MM.1S (cell line): ENCODE measurements at regions not wholly inside any gene's neighbourhood (a gene's known extent, or its start where the extent isn't known, plus 50 kb on each side); places are given as distances from the start of the nearest gene placed in this dataset.

Experiments used
- DNase-seq: peaks from one replicate; pipeline ENCODE4 v3.0.0-alpha.2; 2015
- H2AFZ ChIP-seq: fragments of 300-600 bp; sonication (generic); 2 replicates; pipeline ENCODE4 v1.6.0; 2016; ENCODE audit warnings: antibody characterized with exemption, low read length
- H3F3A ChIP-seq: fragments of 300-600 bp; sonication (generic); 2 replicates; pipeline ENCODE4 v1.6.1; 2016; ENCODE audit warnings: mild to moderate bottlenecking, antibody characterized with exemption, low read length, moderate library complexity, mixed read lengths; ENCODE audit not compliant: insufficient read depth
- H3K27ac ChIP-seq: fragments of 300-600 bp; sonication (generic); 2 replicates; pipeline ENCODE4 v1.5.1; 2016; ENCODE audit warnings: mild to moderate bottlenecking, low read length
- H3K27me3 ChIP-seq: fragments of 300-600 bp; sonication (generic); replicated peaks from 2 replicates; pipeline ENCODE4 v1.6.0; 2016; ENCODE audit warnings: low read length; ENCODE audit not compliant: insufficient read depth
- H3K36me3 ChIP-seq: fragments of 300-600 bp; sonication (generic); replicated peaks from 2 replicates; pipeline ENCODE4 v1.6.1; 2016; ENCODE audit warnings: mild to moderate bottlenecking, low read length, mixed read lengths; ENCODE audit not compliant: insufficient read depth
- H3K4me1 ChIP-seq: fragments of 300-600 bp; sonication (generic); 2 replicates; pipeline ENCODE4 v1.6.1; 2016; ENCODE audit warnings: low read length, mixed read lengths
- H3K4me2 ChIP-seq: fragments of 300-600 bp; sonication (generic); 2 replicates; pipeline ENCODE4 v1.6.0; 2016; ENCODE audit warnings: low read depth, low read length
- H3K4me3 ChIP-seq: fragments of 300-600 bp; sonication (generic); 2 replicates; pipeline ENCODE4 v1.5.1; 2016; ENCODE audit warnings: low read length, mixed read lengths
- H3K79me2 ChIP-seq: fragments of 300-600 bp; sonication (generic); 2 replicates; pipeline ENCODE4 v1.6.1; 2016; ENCODE audit warnings: mixed run types, low read length, mixed read lengths
- H3K9ac ChIP-seq: fragments of 300-600 bp; sonication (generic); 2 replicates; pipeline ENCODE4 v1.6.1; 2016; ENCODE audit warnings: low read length, mixed read lengths
- H3K9me2 ChIP-seq: fragments of 300-600 bp; sonication (generic); replicated peaks from 2 replicates; pipeline ENCODE4 v1.6.1; 2016; ENCODE audit warnings: mild to moderate bottlenecking, low read length, mixed read lengths; ENCODE audit not compliant: insufficient read depth
- H3K9me3 ChIP-seq: fragments of 300-600 bp; sonication (generic); replicated peaks from 2 replicates; pipeline ENCODE4 v1.6.1; 2016; ENCODE audit warnings: mild to moderate bottlenecking, low read length, mixed read lengths; ENCODE audit not compliant: insufficient read depth
- H4K20me1 ChIP-seq: fragments of 300-600 bp; sonication (generic); 2 replicates; pipeline ENCODE4 v1.6.1; 2016; ENCODE audit warnings: mild to moderate bottlenecking, low read length, moderate library complexity, mixed read lengths; ENCODE audit not compliant: insufficient read depth
- EZH2 ChIP-seq: fragments of 300-600 bp; sonication (generic); optimal IDR thresholded peaks from 2 replicates; pipeline ENCODE3; 2017; ENCODE audit warnings: low read depth, mild to moderate bottlenecking, antibody characterized with exemption, low read length, mixed read lengths
- EZH2phosphoT487 ChIP-seq: fragments of 300-600 bp; sonication (generic); IDR thresholded peaks from 2 replicates; pipeline ENCODE4 v1.6.1; 2018; ENCODE audit warnings: antibody characterized with exemption, low read length
- TF ChIP-seq, protein P1 (sequence below): fragments of 300-600 bp; sonication (generic); IDR thresholded peaks from 2 replicates; pipeline ENCODE4 v1.5.1; 2016; ENCODE audit warnings: antibody characterized with exemption, low read length, mixed read lengths

DNA sequence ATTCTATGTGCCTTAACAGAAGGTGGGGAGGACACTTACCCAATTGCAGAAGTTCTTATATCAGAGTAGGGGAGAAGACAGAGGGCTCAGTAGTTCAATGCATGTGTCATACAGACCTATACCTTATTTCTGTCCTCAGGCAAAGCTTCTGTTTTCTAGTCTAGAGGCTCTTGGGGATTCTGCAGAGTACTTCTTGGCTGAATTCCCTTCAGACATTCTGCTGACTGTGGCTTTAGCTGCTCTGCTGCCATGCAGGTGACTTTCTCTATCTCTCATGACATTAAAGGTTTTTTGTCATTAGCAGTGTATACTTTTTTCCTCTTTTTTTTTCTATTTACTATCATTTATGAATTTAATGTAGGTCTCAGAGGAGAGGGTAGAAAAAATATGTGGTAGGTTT lies 172.8 kb upstream of the PLSCR5 start:
- no peak overlapping the region for H3K4me2 ChIP-seq
- TF ChIP-seq EZH2phosphoT487 (no peak), EZH2 (no peak)
- TF ChIP-seq, protein P1, sequence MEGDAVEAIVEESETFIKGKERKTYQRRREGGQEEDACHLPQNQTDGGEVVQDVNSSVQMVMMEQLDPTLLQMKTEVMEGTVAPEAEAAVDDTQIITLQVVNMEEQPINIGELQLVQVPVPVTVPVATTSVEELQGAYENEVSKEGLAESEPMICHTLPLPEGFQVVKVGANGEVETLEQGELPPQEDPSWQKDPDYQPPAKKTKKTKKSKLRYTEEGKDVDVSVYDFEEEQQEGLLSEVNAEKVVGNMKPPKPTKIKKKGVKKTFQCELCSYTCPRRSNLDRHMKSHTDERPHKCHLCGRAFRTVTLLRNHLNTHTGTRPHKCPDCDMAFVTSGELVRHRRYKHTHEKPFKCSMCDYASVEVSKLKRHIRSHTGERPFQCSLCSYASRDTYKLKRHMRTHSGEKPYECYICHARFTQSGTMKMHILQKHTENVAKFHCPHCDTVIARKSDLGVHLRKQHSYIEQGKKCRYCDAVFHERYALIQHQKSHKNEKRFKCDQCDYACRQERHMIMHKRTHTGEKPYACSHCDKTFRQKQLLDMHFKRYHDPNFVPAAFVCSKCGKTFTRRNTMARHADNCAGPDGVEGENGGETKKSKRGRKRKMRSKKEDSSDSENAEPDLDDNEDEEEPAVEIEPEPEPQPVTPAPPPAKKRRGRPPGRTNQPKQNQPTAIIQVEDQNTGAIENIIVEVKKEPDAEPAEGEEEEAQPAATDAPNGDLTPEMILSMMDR: no peak
- H3K4me1 ChIP-seq: no peaks in the 10 kb centered on the region
- H3K79me2 ChIP-seq: no peaks in the 10 kb centered on the region
- no peaks in the 10 kb centered on the region for H3K9me2 ChIP-seq
- no peaks in the 10 kb centered on the region for H3F3A ChIP-seq
- H2AFZ ChIP-seq: no peak overlapping the region
- H3K9me3 ChIP-seq: no peaks in the 10 kb centered on the region
- H4K20me1 ChIP-seq: no peaks in the 10 kb centered on the region
- H3K27me3 ChIP-seq: no peaks in the 10 kb centered on the region
- no peak overlapping the region for H3K4me3 ChIP-seq
- H3K27ac ChIP-seq: no peak overlapping the region
- no peak for DNase-seq
- H3K36me3 ChIP-seq: no peaks in the 10 kb centered on the region
- no peak overlapping the region for H3K9ac ChIP-seq

DNA sequence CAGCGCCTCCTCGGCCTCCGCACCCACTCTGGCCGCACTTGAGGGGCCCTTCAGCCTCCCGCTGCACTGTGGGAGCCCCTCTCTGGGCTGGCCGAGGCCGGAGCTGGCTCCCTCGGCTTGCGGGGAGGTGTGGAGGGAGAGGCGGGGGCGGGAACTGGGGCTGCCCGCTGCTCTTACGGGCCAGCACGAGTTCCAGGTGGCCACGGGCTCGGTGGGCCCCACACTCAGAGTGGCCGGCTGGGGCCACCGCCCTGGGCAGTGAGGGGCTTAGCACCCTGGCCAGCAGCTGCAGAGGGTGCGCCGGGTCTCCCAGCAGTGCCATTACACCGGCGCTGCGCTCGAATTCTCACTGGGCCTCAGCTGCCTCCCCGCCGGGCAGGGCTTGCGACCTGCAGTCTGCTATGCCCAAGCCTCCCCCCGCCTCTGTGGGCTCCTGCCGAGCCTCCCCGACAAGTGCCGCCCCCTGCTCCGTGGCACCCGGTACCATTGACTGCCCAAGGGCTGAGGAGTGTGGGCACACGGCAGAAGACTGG lies 167.1 kb upstream of the PLSCR5 start:
- DNase-seq: no peak
- Histone ChIP-seq H3K4me3 (no peak overlapping the region), H3K4me2 (no peak overlapping the region), H3K9me2 (no peaks in the 10 kb centered on the region), H3K9me3 (no peaks in the 10 kb centered on the region), H2AFZ (no peak overlapping the region), H3K9ac (no peak overlapping the region), H3K4me1 (no peaks in the 10 kb centered on the region), H4K20me1 (no peaks in the 10 kb centered on the region), H3K36me3 (no peaks in the 10 kb centered on the region), H3F3A (no peaks in the 10 kb centered on the region), H3K27me3 (no peaks in the 10 kb centered on the region), H3K27ac (no peak overlapping the region), H3K79me2 (no peaks in the 10 kb centered on the region)
- TF ChIP-seq, protein P1: no peak
- TF ChIP-seq EZH2phosphoT487 (no peak), EZH2 (no peak)

DNA sequence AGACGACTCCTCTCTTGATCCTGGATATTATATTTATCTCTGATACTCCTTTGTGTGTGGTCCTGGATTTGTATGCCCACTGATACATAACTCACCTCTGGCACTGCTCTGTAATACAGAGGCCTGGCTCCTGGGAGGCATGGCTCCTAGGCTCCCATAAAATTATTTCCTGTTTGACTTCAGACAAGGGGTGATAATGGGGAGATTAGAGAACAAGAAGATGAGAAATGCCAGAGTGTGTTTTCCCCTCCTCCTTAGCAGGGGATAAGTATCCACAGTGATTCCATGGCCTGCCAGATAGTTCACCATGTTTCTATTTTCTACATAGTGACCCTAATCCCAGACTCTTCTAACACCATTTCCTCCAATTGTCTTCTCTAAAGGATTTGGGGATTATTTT lies 165.7 kb upstream of the PLSCR5 start:
- TF ChIP-seq EZH2 (no peak), EZH2phosphoT487 (no peak)
- TF ChIP-seq, protein P1: no peak
- H3K4me3 ChIP-seq: no peak overlapping the region
- no peaks in the 10 kb centered on the region for H3K27me3 ChIP-seq
- H3F3A ChIP-seq: no peaks in the 10 kb centered on the region
- no peaks in the 10 kb centered on the region for H3K9me3 ChIP-seq
- H3K36me3 ChIP-seq: no peaks in the 10 kb centered on the region
- no peak overlapping the region for H3K9ac ChIP-seq
- H3K4me1 ChIP-seq: no peaks in the 10 kb centered on the region
- no peaks in the 10 kb centered on the region for H3K79me2 ChIP-seq
- H3K9me2 ChIP-seq: no peaks in the 10 kb centered on the region
- H3K4me2 ChIP-seq: no peak overlapping the region
- H2AFZ ChIP-seq: no peak overlapping the region
- H4K20me1 ChIP-seq: no peaks in the 10 kb centered on the region
- DNase-seq: no peak
- no peak overlapping the region for H3K27ac ChIP-seq

DNA sequence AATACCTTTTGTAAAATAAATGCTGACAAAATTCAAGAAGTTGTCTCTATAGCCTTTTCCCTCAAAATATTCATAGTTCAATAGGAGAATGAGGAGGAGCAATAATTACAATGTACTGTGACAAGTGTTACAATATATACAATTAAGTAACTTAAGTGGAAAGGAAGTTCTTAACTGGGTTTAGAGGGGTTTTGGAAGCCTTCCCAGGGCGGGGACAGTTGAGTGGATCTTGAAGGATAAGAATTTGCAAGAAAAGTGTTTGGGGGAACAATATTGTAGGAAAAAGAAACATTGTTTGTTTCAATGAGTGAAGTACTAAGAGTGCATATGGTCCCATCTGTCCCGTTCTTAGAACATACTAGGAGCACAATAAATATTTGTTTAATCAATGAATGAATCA lies 165.2 kb upstream of the PLSCR5 start:
- H3F3A ChIP-seq: no peaks in the 10 kb centered on the region
- no peaks in the 10 kb centered on the region for H3K36me3 ChIP-seq
- H2AFZ ChIP-seq: no peak overlapping the region
- H3K9ac ChIP-seq: no peak overlapping the region
- no peaks in the 10 kb centered on the region for H3K4me1 ChIP-seq
- no peaks in the 10 kb centered on the region for H3K9me2 ChIP-seq
- DNase-seq: no peak
- H3K79me2 ChIP-seq: no peaks in the 10 kb centered on the region
- no peak overlapping the region for H3K4me3 ChIP-seq
- TF ChIP-seq EZH2 (no peak), EZH2phosphoT487 (no peak)
- TF ChIP-seq, protein P1: no peak
- no peaks in the 10 kb centered on the region for H3K9me3 ChIP-seq
- no peaks in the 10 kb centered on the region for H3K27me3 ChIP-seq
- no peaks in the 10 kb centered on the region for H4K20me1 ChIP-seq
- no peak overlapping the region for H3K4me2 ChIP-seq
- H3K27ac ChIP-seq: no peak overlapping the region
